NCI-H1092 treated with DMSO at 0.1 percent for 48 hours (cell line): ENCODE measurements at regions not wholly inside any gene's neighbourhood (a gene's known extent, or its start where the extent isn't known, plus 50 kb on each side); places are given as distances from the start of the nearest gene placed in this dataset.
A peak's percentile ranks its signal among the peaks of the same experiment; 100 is the strongest.
"Not testable (repeated sequence)": the region's sequence is repeated elsewhere in the genome, so short reads cannot be mapped to it uniquely, and the experiment has no call there.

Experiments used
- DNase-seq: peaks from one replicate; lab custom pipeline; 2025; lab: John Stamatoyannopoulos, UW

GRCh38 chr14:97791906-97792305 lies 994.7 kb downstream of the VRK1 start:
- no peak for DNase-seq

DNA sequence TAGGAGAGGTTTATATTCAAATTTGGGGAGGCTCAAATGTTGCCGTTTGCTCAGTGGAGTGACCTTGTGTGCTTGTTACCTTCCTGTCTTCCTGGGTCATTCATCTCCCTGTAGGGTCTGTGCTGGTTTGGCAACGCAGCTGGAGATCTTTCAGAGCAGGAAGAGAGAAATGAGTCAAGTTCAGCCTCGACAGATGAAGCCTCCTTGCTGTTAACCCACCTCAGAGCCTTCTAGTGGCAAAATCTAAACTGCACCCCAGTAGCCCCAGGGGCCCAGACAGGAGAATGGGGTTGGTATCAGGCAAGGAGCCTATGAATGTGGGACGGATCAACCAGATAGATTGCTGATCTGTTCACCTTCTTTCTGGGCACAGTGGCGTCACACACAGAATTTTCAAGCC lies 999.3 kb downstream of the VRK1 start:
- DNase-seq, result no peak

DNA sequence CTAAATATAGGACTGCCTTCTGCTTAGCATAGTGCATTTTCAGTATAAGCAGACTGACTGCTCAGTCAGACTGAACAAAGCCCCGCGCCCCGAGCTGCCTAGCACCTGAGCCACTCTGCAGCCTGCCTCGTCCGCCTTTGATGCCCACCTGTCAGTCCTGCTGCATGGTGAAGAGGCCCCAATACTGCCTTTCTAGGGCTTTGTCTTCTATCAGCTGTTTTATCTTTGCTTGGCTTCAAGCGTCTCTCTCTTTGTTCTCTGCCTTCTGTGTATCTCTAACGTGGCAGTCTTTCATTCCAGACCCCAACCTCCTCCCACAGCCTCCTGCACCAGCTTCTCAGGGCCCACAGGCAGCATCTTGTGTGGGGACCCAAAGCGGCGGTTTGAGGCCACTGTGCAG lies 1001.0 kb downstream of the VRK1 start:
- no peak for DNase-seq

DNA sequence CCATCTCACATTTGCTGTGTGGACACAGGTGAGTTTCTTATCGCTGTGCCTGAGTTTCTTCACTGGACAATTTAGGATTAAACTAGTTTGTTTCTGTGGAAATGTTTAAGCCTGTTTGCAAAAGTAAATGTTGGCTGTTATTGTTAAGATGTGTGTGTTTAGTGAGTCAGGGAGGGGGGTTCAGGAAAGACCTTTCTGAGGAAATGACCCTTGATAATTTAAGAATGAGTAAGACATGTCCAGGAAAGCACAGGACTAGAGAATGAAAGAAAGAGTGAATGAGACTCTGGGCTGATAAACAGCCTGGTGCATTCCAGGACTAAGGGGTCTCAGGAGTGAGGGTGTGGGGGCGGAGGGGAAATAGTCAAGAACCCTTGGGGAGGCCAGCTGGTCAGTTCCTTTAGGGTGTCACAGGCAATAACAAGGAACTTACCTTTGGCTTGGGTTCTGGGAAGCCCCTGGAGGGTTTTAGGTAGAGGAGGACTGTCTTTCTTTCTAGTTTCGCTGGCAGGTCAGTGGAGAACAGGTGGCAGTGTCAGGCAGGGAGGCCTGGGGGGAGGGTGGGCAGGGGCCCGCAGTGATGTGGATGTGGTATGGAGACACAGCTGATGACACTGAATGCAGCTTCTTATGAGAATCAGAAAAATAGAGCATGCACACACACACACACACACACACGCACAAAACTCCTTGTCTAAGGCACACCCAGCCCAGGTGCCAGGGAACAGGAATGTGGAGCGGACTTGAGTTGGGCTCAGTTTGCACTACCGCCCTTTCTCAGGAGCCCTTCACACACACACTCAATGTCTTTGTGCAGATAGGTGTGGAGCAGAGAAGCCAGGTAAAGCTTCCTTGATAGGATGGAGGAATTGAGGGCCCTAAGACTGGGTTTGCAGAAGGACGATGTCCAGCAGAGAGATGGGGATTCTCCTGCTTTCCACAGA lies 1005.5 kb downstream of the VRK1 start:
- DNase-seq, result no peak

GRCh38 chr14:97804056-97804455 lies 1006.9 kb downstream of the VRK1 start:
- DNase-seq, result no peak

- DNase-seq, result no peak
These were observed 1009.7 kb downstream of the VRK1 start for GRCh38 chr14:97806891-97807290.

- not testable (repeated sequence) for DNase-seq
These were observed 1011.4 kb downstream of the VRK1 start for GRCh38 chr14:97808541-97808940.

DNA sequence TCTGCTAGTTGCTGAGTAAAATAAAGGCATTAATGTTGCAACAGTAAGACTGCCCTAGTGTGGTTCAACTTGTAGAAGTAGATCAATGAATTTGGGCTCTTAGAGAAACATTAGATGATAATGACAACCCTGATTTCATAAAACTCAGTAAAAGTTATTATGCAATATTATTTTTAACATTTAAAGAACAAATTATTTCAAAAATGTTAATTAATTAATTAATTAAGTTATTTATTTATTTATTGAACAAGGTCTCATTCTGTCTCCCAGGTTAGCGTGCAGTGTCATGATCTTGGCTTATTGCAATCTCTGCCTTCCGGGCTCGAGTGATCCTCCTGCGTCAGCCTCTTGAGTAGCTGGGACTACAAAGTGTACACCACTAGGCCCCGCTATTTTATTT lies 1016.4 kb downstream of the VRK1 start:
- DNase-seq, result no peak

DNA sequence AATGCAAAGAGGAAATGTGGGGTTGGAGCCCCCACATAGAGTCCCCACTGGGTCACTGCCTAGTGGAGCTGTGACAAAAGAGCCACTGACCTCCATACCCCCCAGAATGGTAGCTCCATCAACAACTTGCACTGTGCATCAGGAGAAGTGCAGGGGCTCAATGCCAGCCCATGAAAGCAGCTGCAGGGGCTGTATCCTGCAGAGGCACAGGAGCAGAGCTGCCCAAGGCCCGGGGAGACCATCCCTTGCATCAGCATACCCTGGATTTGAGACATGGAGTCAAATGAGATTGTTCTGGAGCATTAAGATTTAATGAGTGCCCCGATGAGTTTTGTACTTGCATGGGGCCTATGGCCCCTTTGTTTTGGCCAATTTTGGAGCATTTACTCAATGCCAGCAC lies 1023.6 kb downstream of the VRK1 start:
- no peak for DNase-seq

DNA sequence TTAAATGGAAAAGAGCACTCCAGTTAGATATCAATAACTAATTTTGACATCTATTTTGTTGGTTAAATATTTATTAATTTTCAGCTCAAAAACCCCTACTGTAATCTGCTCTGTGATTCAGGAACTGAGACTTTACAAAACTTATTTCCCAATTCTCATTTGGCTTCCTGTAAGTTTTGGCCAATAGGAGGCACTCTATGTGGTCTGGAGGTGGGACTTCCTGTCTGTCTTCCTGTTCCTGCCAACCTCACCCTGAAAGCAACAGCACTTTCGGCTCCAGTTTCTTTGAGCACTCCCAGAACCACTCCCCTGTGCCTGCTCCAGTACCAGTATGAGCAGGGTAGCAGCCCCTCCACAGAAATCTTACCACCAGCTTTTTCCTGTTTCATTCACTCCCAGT lies 1027.0 kb downstream of the VRK1 start:
- DNase-seq, result no peak

GRCh38 chr14:97827746-97828145 lies 1030.6 kb downstream of the VRK1 start:
- DNase-seq, result no peak

DNA sequence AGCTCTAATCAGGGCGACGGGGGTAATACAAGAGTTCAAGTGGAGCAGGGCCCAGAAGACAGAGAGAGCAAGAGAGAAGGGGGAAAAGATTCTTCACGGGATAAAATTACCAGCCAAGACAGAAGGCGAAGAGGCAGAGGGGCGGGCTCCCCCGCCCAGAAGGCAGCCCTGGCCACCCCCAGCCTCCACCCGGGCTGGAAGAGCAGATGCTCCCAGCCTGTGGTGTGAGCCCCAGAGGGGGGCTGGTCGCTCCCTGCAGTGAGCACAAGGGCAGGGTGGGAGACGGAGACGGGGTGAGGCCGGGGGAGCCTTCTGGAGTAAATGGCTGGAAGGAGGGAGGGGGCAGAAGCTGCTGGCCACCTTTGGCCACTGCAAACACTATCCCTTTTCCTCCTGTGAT lies 1035.6 kb downstream of the VRK1 start:
- DNase-seq, result no peak

GRCh38 chr14:97838986-97839385 lies 1041.8 kb downstream of the VRK1 start:
- DNase-seq, result no peak

- no peak for DNase-seq
These were observed 1043.0 kb downstream of the VRK1 start for GRCh38 chr14:97840159-97840558.

GRCh38 chr14:97841762-97842161 lies 1044.6 kb downstream of the VRK1 start:
- DNase-seq, result no peak

DNA sequence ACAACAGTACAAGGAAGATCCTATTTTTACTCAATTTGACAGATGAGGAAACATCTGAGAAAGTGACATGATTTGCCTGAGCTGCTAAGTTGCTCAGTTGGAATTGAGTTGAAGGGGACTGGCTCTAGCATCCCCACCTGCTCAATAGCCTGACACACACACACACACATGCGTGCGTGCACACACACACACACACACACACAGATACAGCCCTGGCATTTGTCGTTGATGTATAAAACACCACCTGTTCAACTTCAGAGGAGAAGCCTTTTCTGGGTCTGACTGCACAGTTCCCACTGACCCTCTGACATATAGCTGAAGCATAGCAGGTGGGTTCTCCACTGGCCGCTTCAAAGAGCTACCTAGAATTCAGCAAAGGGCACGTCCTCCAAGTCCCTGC lies 1045.9 kb downstream of the VRK1 start:
- no peak for DNase-seq

DNA sequence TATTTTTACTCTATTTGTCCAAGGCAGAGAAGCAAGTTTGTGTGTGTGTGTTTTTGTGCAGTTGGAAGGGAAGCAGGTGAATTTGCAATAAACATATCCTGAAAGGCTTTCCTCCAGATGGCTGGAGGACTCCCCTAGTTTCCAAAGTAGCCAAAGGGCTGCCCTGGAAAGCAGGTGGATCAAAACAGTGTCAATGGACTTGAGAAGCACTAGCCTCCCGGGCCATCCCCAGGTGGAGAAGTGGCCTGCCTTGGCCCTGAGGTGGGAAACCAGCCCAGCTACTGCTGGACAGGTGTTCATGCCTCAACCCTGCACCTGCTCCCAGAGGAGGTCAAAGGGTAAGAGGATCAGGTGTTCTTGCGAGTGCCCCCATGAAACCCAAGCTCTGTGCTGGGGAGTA lies 1046.9 kb downstream of the VRK1 start:
- no peak for DNase-seq

DNA sequence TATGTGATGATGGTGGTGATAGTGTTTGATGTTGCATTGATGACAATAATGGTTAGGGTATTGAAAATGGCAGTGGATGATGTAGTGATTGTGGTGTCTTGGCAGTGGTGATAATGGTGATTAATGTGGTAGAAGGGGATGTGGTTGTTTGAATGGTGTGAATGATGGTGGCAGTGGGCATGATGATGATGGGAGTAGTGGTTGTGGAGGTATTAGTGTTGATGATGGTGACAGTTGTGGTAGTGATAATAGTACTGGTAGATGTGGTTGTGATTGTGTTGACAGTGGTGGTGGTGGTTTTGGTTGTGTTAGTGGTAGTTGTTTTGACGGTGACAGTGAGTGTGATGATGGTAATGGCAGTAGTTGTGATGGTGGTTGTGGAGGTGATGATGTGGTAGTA lies 1049.0 kb downstream of the VRK1 start:
- no peak for DNase-seq

DNA sequence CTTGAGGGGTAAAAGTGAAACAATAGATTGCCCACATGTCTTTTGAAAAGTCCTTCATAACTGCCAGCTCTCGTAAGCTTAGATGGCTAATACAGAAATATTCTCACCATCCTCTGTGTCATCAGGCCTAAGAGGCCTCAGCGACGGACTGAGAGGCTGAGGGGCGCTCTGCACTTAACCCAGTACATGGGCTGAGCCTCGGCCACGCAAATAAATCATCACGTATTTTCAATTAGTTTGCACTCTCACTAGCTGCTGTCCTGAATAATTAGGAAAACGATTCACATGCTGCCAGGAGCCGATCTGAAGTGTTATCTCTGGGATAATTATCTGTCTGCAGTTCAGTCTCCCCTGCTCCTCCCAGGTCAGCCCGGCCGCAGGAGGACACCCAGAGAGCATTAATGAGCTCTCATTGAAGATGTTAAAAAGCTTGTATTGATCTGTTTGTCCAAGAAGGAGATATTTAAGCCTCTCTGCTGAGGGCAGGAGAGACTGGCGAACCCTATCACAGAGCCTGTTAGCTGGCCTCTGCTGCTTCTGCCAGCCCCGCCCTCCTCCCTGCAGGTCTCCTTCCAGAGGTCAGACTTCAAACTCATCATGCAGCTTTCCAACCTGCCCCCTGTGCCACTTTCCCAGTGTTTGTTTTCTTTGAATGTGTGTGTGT lies 1051.3 kb downstream of the VRK1 start:
- peak; percentile 99 for DNase-seq

DNA sequence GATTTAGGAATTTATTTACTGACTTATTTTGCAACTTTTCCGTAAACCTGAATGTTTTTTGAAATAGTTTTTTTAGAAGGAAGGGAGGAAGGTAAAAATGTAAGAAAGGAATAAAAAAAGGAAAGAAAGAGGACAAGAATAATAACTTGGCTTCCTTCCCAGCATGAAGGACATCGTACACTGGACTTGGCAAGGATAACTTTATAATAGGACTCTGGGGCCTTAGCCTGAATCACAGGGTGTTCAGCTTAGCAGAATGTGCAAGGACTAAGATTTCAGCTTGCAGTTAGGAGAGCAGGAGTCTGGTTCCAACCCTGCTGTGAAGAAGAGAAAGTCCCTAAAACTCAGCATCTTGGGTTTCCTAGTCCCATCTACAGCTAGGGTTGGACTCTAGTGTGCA lies 1053.3 kb downstream of the VRK1 start:
- DNase-seq, result peak; percentile 8

DNA sequence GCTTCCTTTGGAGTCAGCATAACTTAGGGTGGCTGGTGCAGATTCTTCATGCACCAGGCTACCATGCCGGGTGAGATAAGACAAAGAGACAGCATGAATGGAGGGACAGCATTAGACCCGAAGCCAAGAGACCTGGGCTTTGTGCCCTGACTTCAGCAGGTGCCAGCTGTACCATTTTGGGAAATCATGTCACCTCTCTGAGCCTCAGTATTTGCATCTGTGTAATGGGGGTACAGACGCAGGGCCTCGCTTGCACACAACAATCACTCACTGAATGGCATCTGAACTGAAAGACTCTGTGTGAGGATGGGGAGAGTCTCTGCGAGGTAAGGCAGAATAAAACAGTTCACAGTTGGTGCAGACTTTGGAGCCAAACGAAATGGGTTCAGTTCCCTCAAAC lies 1053.7 kb downstream of the VRK1 start:
- no peak for DNase-seq

GRCh38 chr14:97851428-97851995 lies 1054.3 kb downstream of the VRK1 start:
- peak; percentile 25 for DNase-seq

GRCh38 chr14:97854918-97855317 lies 1057.7 kb downstream of the VRK1 start:
- DNase-seq, result no peak
